ENCODE measurements at regions not wholly inside any gene's neighbourhood (a gene's known extent, or its start where the extent isn't known, plus 50 kb on each side); places are given as distances from the start of the nearest gene placed in this dataset.

DNA sequence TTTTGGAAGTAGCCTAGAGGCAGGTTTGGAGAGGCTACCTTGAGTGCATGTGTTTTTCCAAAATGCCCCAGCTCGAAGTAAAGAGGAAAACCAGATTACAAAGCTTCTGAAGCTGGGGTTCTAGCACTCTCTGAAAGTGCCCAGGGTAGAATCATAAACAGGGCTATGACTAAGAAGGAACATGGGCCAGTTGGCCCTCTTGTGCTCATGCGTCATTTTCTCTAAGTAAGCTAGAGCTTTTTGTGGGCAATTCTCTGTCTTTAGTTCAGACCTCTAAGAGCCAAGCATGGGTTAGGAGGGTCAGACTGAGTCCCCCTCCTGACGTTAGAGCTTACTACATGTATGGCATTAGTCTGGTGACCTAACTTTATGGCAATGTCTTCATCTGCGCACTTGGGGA, 129.5 kb upstream of the UMPS start:
- TF ChIP-seq, protein P1, sequence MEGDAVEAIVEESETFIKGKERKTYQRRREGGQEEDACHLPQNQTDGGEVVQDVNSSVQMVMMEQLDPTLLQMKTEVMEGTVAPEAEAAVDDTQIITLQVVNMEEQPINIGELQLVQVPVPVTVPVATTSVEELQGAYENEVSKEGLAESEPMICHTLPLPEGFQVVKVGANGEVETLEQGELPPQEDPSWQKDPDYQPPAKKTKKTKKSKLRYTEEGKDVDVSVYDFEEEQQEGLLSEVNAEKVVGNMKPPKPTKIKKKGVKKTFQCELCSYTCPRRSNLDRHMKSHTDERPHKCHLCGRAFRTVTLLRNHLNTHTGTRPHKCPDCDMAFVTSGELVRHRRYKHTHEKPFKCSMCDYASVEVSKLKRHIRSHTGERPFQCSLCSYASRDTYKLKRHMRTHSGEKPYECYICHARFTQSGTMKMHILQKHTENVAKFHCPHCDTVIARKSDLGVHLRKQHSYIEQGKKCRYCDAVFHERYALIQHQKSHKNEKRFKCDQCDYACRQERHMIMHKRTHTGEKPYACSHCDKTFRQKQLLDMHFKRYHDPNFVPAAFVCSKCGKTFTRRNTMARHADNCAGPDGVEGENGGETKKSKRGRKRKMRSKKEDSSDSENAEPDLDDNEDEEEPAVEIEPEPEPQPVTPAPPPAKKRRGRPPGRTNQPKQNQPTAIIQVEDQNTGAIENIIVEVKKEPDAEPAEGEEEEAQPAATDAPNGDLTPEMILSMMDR (IDR thresholded peaks at IDR 0.05): no peak
- TF ChIP-seq TCF7L2 (IDR thresholded peaks at IDR 0.05; ENCODE audit: low read depth, low read length) (no peak), SIN3A (IDR thresholded peaks at IDR 0.05; ENCODE audit: borderline replicate concordance, insufficient read depth, low read depth, low read length) (no peak), POLR2AphosphoS5 (IDR thresholded peaks at IDR 0.05; ENCODE audit: low read depth, low read length) (no peak)
- TF ChIP-seq, protein P2, sequence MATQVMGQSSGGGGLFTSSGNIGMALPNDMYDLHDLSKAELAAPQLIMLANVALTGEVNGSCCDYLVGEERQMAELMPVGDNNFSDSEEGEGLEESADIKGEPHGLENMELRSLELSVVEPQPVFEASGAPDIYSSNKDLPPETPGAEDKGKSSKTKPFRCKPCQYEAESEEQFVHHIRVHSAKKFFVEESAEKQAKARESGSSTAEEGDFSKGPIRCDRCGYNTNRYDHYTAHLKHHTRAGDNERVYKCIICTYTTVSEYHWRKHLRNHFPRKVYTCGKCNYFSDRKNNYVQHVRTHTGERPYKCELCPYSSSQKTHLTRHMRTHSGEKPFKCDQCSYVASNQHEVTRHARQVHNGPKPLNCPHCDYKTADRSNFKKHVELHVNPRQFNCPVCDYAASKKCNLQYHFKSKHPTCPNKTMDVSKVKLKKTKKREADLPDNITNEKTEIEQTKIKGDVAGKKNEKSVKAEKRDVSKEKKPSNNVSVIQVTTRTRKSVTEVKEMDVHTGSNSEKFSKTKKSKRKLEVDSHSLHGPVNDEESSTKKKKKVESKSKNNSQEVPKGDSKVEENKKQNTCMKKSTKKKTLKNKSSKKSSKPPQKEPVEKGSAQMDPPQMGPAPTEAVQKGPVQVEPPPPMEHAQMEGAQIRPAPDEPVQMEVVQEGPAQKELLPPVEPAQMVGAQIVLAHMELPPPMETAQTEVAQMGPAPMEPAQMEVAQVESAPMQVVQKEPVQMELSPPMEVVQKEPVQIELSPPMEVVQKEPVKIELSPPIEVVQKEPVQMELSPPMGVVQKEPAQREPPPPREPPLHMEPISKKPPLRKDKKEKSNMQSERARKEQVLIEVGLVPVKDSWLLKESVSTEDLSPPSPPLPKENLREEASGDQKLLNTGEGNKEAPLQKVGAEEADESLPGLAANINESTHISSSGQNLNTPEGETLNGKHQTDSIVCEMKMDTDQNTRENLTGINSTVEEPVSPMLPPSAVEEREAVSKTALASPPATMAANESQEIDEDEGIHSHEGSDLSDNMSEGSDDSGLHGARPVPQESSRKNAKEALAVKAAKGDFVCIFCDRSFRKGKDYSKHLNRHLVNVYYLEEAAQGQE (IDR thresholded peaks at IDR 0.05; ENCODE audit: insufficient read depth in 1 of 2, low read depth in 2 of 2, low read length in 1 of 2): no peak
